T-helper 1 cell treated with Interleukin-12 subunit alpha and Interleukin-12 subunit beta and Interleukin-4 antibody, amounts not matched to agents 30 μg/mL and 1 μg/mL, for 36 hours (primary cell): ENCODE measurements at regions not wholly inside any gene's neighbourhood (a gene's known extent, or its start where the extent isn't known, plus 50 kb on each side); places are given as distances from the start of the nearest gene placed in this dataset.

Experiments
- H3K27ac Mint-ChIP-seq: one replicate; pipeline ENCODE4 v1.8.0; 2021; ENCODE audit warnings: mild to moderate bottlenecking, mixed read lengths
- H3K27me3 Mint-ChIP-seq: one replicate; pipeline ENCODE4 v1.8.0; 2021; ENCODE audit warnings: low read depth, mixed read lengths
- H3K36me3 Mint-ChIP-seq: one replicate; pipeline ENCODE4 v1.8.0; 2021; ENCODE audit warnings: low read depth, mixed read lengths
- H3K4me1 Mint-ChIP-seq: one replicate; pipeline ENCODE4 v1.8.0; 2021; ENCODE audit warnings: low read depth, mixed read lengths
- H3K4me3 Mint-ChIP-seq: one replicate; pipeline ENCODE4 v1.8.0; 2021; ENCODE audit warnings: mild to moderate bottlenecking, moderate library complexity, mixed read lengths
- H3K9me3 Mint-ChIP-seq: one replicate; pipeline ENCODE4 v1.8.0; 2021; ENCODE audit warnings: mixed read lengths

GRCh38 chr5:124444147-124444775, 302.2 kb downstream of the ZNF608 start:
- no peaks in the 10 kb centered on the region for H3K4me1 Mint-ChIP-seq
- H3K36me3 Mint-ChIP-seq = no peaks in the 10 kb centered on the region
- no peak overlapping the region for H3K4me3 Mint-ChIP-seq
- H3K27ac Mint-ChIP-seq = no peak overlapping the region
- no peaks in the 10 kb centered on the region for H3K27me3 Mint-ChIP-seq
- H3K9me3 Mint-ChIP-seq = no peaks in the 10 kb centered on the region

GRCh38 chr5:124440471-124440870, 306.0 kb downstream of the ZNF608 start:
- H3K4me3 Mint-ChIP-seq = no peak overlapping the region
- H3K9me3 Mint-ChIP-seq = no peaks in the 10 kb centered on the region
- H3K36me3 Mint-ChIP-seq = no peaks in the 10 kb centered on the region
- no peak overlapping the region for H3K27ac Mint-ChIP-seq
- no peaks in the 10 kb centered on the region for H3K4me1 Mint-ChIP-seq
- H3K27me3 Mint-ChIP-seq = no peaks in the 10 kb centered on the region

- H3K27me3 Mint-ChIP-seq = no peaks in the 10 kb centered on the region
- H3K4me3 Mint-ChIP-seq = no peak overlapping the region
- no peaks in the 10 kb centered on the region for H3K9me3 Mint-ChIP-seq
- no peaks in the 10 kb centered on the region for H3K4me1 Mint-ChIP-seq
- H3K36me3 Mint-ChIP-seq = no peaks in the 10 kb centered on the region
- no peak overlapping the region for H3K27ac Mint-ChIP-seq
Observed at GRCh38 chr5:124439609-124440008, 306.8 kb downstream of the ZNF608 start.

GRCh38 chr5:124438903-124439281, 307.5 kb downstream of the ZNF608 start:
- H3K9me3 Mint-ChIP-seq = no peaks in the 10 kb centered on the region
- H3K27me3 Mint-ChIP-seq = no peaks in the 10 kb centered on the region
- no peak overlapping the region for H3K27ac Mint-ChIP-seq
- H3K36me3 Mint-ChIP-seq = no peaks in the 10 kb centered on the region
- H3K4me3 Mint-ChIP-seq = no peak overlapping the region
- no peaks in the 10 kb centered on the region for H3K4me1 Mint-ChIP-seq

GRCh38 chr5:124438026-124438902, 308.2 kb downstream of the ZNF608 start:
- Mint-ChIP-seq H3K4me3 (no peak overlapping the region), H3K9me3 (no peaks in the 10 kb centered on the region), H3K36me3 (no peaks in the 10 kb centered on the region), H3K4me1 (no peaks in the 10 kb centered on the region), H3K27ac (no peak overlapping the region), H3K27me3 (no peaks in the 10 kb centered on the region)

GRCh38 chr5:124436294-124436693, 310.1 kb downstream of the ZNF608 start:
- Mint-ChIP-seq H3K27me3 (no peaks in the 10 kb centered on the region), H3K27ac (no peak overlapping the region), H3K4me3 (no peak overlapping the region), H3K36me3 (no peaks in the 10 kb centered on the region), H3K4me1 (no peaks in the 10 kb centered on the region), H3K9me3 (no peaks in the 10 kb centered on the region)

- Mint-ChIP-seq H3K9me3 (no peaks in the 10 kb centered on the region), H3K4me3 (no peak overlapping the region), H3K27ac (no peak overlapping the region), H3K27me3 (no peaks in the 10 kb centered on the region), H3K4me1 (no peaks in the 10 kb centered on the region), H3K36me3 (no peaks in the 10 kb centered on the region)
Observed at GRCh38 chr5:124433170-124433569, 313.3 kb downstream of the ZNF608 start.

- Mint-ChIP-seq H3K4me3 (no peak overlapping the region), H3K9me3 (peaks cover 20% of the 10 kb centered on the region), H3K27me3 (no peaks in the 10 kb centered on the region), H3K27ac (no peak overlapping the region), H3K4me1 (no peaks in the 10 kb centered on the region), H3K36me3 (no peaks in the 10 kb centered on the region)
Observed at GRCh38 chr5:124421584-124421983, 324.9 kb downstream of the ZNF608 start.

- Mint-ChIP-seq H3K4me3 (no peak overlapping the region), H3K4me1 (no peaks in the 10 kb centered on the region)
Observed at GRCh38 chr5:124420952-124421351, 325.5 kb downstream of the ZNF608 start.

GRCh38 chr5:124419531-124419930, 326.9 kb downstream of the ZNF608 start:
- Mint-ChIP-seq H3K27ac (no peak overlapping the region), H3K9me3 (peaks cover 11% of the 10 kb centered on the region)

More at GRCh38 chr5:124420952-124421351, 325.5 kb downstream of the ZNF608 start:
- Mint-ChIP-seq H3K27ac (no peak overlapping the region), H3K27me3 (no peaks in the 10 kb centered on the region), H3K36me3 (no peaks in the 10 kb centered on the region), H3K9me3 (peaks cover 14% of the 10 kb centered on the region)

GRCh38 chr5:124418390-124418789, 328.0 kb downstream of the ZNF608 start:
- no peak overlapping the region for H3K27ac Mint-ChIP-seq
- H3K4me3 Mint-ChIP-seq = no peak overlapping the region

More at GRCh38 chr5:124419531-124419930, 326.9 kb downstream of the ZNF608 start:
- H3K36me3 Mint-ChIP-seq = no peaks in the 10 kb centered on the region
- no peaks in the 10 kb centered on the region for H3K4me1 Mint-ChIP-seq
- no peaks in the 10 kb centered on the region for H3K27me3 Mint-ChIP-seq
- no peak overlapping the region for H3K4me3 Mint-ChIP-seq

GRCh38 chr5:124417196-124417595, 329.2 kb downstream of the ZNF608 start:
- Mint-ChIP-seq H3K27me3 (no peaks in the 10 kb centered on the region), H3K4me1 (no peaks in the 10 kb centered on the region)

More at GRCh38 chr5:124418390-124418789, 328.0 kb downstream of the ZNF608 start:
- Mint-ChIP-seq H3K36me3 (no peaks in the 10 kb centered on the region), H3K4me1 (no peaks in the 10 kb centered on the region), H3K9me3 (peaks cover 11% of the 10 kb centered on the region), H3K27me3 (no peaks in the 10 kb centered on the region)

GRCh38 chr5:124416627-124417026, 329.8 kb downstream of the ZNF608 start:
- H3K27me3 Mint-ChIP-seq = no peaks in the 10 kb centered on the region
- H3K27ac Mint-ChIP-seq = no peak overlapping the region
- no peak overlapping the region for H3K4me3 Mint-ChIP-seq
- peaks cover 2% of the 10 kb centered on the region for H3K9me3 Mint-ChIP-seq
- H3K36me3 Mint-ChIP-seq = no peaks in the 10 kb centered on the region
- no peaks in the 10 kb centered on the region for H3K4me1 Mint-ChIP-seq

More at GRCh38 chr5:124417196-124417595, 329.2 kb downstream of the ZNF608 start:
- Mint-ChIP-seq H3K9me3 (peaks cover 7% of the 10 kb centered on the region), H3K4me3 (no peak overlapping the region), H3K27ac (no peak overlapping the region), H3K36me3 (no peaks in the 10 kb centered on the region)

GRCh38 chr5:124414973-124415372, 331.5 kb downstream of the ZNF608 start:
- Mint-ChIP-seq H3K27ac (no peak overlapping the region), H3K4me1 (no peaks in the 10 kb centered on the region), H3K36me3 (no peaks in the 10 kb centered on the region), H3K27me3 (no peaks in the 10 kb centered on the region), H3K9me3 (peaks cover 2% of the 10 kb centered on the region), H3K4me3 (no peak overlapping the region)
